Bronchial epithelial cell (primary cell): ENCODE measurements at regions not wholly inside any gene's neighbourhood (a gene's known extent, or its start where the extent isn't known, plus 50 kb on each side); places are given as distances from the start of the nearest gene placed in this dataset.

Experiments used
- DNase-seq: peaks from one replicate; pipeline ENCODE4 v3.0.0-alpha.2; 2010; ENCODE audit warnings: low read depth
- FAIRE-seq: peaks from 2 replicates; lab custom pipeline; 2011; peaks lifted over from hg19 to GRCh38; lab: Jason Lieb, UNC
- H3K27me3 ChIP-seq: 2 replicates; pipeline ENCODE4 v1.5.1; 2011; ENCODE audit warnings: low read length; ENCODE audit not compliant: control insufficient read depth, insufficient read depth
- H3K36me3 ChIP-seq: 2 replicates; pipeline ENCODE4 v1.5.1; 2011; ENCODE audit warnings: low read length; ENCODE audit not compliant: control insufficient read depth, insufficient read depth
- H3K4me3 ChIP-seq: 2 replicates; pipeline ENCODE4 v1.5.1; 2011; ENCODE audit warnings: mild to moderate bottlenecking, low read depth, low read length, control low read depth
- CTCF ChIP-seq: IDR thresholded peaks from 2 replicates; pipeline ENCODE4 v1.5.1; 2011; ENCODE audit warnings: mild to moderate bottlenecking, moderate library complexity, low read length, control low read depth, inconsistent platforms; ENCODE audit not compliant: insufficient read depth, severe bottlenecking

DNA sequence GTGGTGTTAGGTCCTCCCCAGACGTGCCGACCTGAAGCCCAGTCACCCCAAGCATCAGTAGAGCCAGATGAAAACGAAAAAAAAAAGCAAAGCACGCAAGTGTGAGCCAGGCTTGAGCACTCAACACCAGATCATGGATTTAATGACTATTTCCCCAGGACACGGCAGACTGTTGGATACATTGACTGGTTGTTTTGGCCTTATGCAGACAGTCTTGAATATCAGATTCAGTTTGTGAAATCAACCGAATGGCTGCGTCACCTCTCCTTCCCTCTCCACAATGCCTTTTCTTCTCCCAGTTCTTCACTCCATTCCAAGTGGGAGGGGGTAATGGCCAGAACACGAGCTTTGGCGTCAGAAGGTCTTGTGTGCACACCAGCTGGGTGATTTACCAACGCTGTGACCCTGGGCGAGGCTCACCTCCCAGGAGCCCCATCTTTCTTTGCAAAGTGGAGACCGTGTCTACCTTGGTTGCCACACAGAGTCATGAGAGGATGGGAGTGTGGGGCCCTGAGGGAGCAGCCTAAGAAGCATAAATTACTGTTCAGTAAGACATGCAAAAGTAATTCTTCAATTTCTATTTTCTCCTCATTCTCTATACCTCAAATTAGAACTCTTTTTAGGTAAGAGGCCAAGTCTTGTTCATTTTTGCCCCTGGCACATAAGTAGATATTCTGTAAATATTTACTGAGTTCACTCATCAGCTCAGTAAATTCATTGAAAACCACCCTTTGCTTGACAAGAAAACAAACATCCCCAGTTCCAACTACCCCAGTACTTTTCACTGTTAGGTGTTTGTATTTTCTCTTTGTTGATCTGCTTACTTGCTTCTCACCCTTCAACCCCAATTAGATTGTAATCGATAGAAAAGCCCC, 181.1 kb upstream of the COPS8 start:
- Histone ChIP-seq H3K36me3 (no peaks in the 10 kb centered on the region), H3K4me3 (no peak overlapping the region), H3K27me3 (no peaks in the 10 kb centered on the region)
- DNase-seq (no peak), FAIRE-seq (peak; percentile 84)
- no peak for TF ChIP-seq CTCF

GRCh38 chr2:236905976-236906375, 179.7 kb upstream of the COPS8 start:
- no peak overlapping the region for H3K4me3 ChIP-seq
- DNase-seq = no peak
- no peak for TF ChIP-seq CTCF
- FAIRE-seq = no peak
- H3K27me3 ChIP-seq = no peaks in the 10 kb centered on the region
- no peaks in the 10 kb centered on the region for H3K36me3 ChIP-seq

GRCh38 chr2:236908439-236909192, 177.1 kb upstream of the COPS8 start:
- FAIRE-seq (no peak), DNase-seq (no peak)
- TF ChIP-seq CTCF = no peak
- H3K4me3 ChIP-seq = no peak overlapping the region
- no peaks in the 10 kb centered on the region for H3K36me3 ChIP-seq
- no peaks in the 10 kb centered on the region for H3K27me3 ChIP-seq

- DNase-seq (no peak), FAIRE-seq (no peak)
- H3K36me3 ChIP-seq = no peaks in the 10 kb centered on the region
- H3K4me3 ChIP-seq = no peak overlapping the region
- TF ChIP-seq CTCF = no peak
- H3K27me3 ChIP-seq = no peaks in the 10 kb centered on the region
These were observed 176.5 kb upstream of the COPS8 start for GRCh38 chr2:236909193-236909504.

DNA sequence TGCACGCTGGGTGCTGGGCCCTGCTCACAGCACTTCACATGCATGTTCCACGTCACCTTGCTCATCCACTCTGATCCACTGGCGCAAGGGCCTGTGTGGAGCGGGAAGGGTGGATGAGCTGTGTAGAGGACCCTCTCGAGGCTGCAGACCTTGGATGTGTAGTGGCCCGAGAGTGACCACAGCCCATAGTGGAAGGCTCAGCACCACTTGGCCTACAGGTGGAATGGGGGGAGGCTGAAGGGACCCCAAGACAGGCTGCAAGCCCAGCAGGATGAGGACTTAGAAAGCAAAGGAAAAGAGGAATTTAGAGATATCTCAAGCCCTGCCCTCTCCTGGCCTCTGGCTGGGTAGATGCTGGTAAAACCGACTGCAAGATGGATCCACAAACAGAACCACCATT, 175.9 kb upstream of the COPS8 start:
- FAIRE-seq (no peak), DNase-seq (no peak)
- H3K4me3 ChIP-seq = no peak overlapping the region
- H3K27me3 ChIP-seq = no peaks in the 10 kb centered on the region
- no peaks in the 10 kb centered on the region for H3K36me3 ChIP-seq
- TF ChIP-seq CTCF = no peak
